ENCODE measurements at regions not wholly inside any gene's neighbourhood (a gene's known extent, or its start where the extent isn't known, plus 50 kb on each side); places are given as distances from the start of the nearest gene placed in this dataset.
"Not testable (repeated sequence)": the region's sequence is repeated elsewhere in the genome, so short reads cannot be mapped to it uniquely, and the experiment has no call there.

- DNase-seq = no peak
Measured at GRCh38 chr2:39487398-39488250, 50.5 kb upstream of the MAP4K3 start.

DNA sequence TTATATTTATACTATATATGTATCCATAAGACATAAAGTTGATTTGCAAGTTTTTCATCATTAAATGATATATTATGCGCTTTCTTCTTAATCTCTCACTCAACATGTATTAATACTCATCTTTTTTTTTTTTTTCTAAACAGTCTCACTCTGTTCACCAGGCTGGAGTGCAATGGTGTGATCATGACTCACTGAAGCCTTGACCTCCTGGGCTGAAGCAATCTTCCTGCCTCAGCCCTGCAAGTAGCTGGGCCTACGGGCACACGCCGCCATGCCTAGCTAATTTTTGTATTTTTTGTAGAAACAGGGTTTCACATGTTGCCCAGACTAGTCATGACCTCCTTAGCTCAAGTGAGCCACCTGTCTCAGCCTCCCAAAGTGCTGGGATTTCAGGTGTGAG lies 51.4 kb upstream of the MAP4K3 start:
- DNase-seq = no peak

DNA sequence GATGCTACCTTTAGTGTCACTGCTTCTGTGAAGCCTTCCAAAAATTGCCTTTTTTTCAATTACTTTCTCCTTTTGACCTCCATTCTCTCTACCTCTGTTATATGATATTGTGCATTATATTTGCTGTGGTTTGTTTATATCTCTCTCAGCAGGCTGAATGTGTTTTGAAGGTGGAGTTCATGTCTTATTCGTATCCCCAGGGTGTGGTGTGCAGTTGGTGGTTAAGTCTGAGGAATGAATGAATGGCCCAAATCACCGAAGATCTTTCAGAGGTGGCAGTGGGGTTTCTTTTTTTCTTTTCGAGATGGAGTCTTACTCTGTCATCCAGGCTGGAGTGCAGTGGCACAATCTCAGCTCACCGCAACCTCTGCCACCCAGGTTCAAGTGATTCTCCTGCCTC lies 53.5 kb upstream of the MAP4K3 start:
- DNase-seq = no peak

- no peak for DNase-seq
Measured at GRCh38 chr2:39491653-39492052, 54.6 kb upstream of the MAP4K3 start.

DNA sequence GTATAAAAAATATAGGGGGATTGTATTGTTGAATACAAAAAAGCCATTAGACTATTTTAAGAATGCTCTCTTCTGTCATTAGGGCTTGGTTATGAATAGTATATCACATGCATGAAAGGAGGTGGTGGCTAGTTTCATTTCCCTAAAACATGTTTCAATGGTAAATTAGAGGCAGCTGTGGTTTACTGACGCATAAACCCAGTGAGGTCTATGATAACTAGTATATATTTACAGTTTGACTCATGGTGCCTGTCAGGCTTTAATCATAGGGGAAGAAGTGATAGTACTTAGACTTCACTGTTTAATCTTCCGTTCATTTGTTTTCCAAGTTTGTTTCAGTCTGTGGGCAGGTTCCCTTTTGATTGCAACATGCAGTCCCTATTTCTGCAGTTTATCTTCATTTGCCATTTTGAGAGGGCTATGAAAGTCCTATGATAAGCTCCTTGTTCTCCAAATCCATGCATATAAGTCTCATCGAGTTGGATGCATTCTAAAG lies 55.1 kb upstream of the MAP4K3 start:
- DNase-seq = peak in 1 of 5 donors; percentile 83

GRCh38 chr2:39492716-39493115 lies 55.6 kb upstream of the MAP4K3 start:
- DNase-seq = no peak

DNA sequence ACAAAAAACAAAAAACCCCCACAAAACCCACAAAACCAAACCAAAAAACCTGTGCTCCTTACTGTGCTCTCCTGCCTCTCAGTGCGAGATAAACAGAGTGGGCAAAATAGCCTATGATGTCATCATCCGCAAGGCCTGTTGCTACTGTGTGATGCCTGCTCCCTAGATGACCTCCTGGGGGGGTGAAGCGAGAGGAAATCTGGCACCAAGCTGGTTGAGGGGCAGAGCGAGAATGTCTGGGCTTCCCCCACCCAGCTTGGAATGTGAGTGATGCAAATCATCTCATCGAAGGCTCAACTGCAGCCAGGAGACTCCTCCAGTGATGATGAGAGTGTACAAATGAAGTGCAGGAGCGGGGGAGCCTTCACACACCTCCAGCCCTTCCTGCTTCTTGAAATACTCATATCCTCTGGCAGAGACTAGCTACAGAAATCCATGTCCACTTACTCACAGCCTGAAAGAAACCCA lies 57.7 kb upstream of the MAP4K3 start:
- no peak for DNase-seq

GRCh38 chr2:39497082-39497801 lies 60.2 kb upstream of the MAP4K3 start:
- no peak for DNase-seq

GRCh38 chr2:39498176-39498575 lies 61.1 kb upstream of the MAP4K3 start:
- not testable (repeated sequence) for DNase-seq

- no peak for DNase-seq
Measured at GRCh38 chr2:39498786-39499185, 61.7 kb upstream of the MAP4K3 start.

DNA sequence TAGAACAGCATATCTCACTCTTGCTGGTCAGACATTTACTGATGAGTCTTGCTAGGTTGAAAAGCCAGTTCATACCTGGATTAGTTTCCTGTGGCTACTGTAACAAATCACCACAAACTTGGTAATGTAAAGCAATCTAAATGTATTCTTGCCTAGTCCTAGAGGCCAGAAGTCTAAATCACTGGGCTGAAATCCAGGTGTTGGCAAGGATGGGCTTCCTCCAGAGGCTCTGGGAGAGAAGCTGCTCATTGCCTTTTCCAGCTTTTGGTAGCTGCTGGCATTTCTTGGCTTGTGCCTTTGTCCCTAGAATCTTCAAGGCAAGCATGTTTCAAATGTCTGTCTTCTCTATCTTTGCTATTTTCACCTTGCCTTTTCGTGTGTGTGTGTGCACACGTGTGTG lies 62.3 kb upstream of the MAP4K3 start:
- no peak for DNase-seq

- DNase-seq = no peak
Measured at GRCh38 chr2:39501412-39501811, 64.3 kb upstream of the MAP4K3 start.

DNA sequence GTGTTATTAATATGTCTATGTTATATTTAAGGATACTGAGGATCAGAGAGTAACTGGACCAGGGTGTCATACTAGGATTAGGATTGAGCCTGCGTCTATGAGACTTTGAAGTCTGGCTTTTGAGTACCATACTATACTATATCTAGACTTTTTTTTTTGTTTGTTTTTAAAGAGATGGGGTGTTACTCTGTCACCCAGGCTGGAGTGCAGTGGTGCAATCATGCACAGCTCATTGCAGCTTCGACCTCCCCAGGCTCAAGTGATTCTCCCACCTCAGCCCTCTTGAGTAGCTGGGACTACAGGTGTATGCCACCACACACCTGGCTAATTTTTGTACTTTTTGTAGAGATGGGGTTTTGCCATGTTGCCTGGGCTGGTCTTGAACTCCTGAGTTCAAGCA lies 66.2 kb upstream of the MAP4K3 start:
- DNase-seq = no peak

DNA sequence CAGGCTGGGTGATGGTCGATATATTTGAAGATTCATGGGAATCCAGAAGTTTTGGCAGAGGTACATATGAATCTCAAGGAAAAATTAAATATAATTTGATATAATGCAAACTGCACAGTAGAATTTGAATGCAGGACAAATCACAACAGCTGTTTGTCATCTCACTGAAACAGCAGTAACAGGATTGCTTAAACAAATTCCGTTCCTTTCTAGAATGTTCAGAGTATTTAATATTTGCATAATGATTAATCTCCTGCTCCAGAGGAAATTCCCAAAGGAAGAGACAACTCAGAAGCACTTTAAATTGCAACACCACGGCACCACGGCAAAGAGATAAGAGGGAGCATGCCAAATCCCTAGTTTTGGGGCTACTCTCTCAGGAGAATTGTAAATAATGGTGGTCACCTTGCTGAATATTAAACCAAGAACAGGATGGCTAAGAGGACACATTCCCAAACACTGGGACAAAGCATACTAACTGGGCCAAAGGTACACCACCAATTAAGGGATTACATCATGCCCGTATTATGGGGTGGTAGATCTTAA lies 67.8 kb upstream of the MAP4K3 start:
- no peak for DNase-seq

DNA sequence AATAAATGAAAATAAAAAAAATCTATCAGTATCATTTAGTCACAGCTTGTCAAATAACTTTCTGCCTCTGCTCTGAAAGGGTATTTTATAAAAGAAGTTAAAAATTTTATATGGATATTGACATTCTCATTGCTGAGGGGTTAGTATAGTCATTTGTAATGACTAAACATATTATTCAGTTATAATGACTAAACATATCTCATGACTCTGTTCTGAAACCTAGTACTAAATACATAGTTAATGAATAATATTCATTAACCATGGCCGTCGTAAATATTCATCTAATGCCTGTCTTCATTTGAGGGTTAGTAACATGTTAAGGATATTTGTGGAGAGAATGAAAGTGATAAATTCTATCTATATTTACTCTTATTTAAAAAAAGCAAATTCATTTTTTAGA lies 69.1 kb upstream of the MAP4K3 start:
- no peak for DNase-seq

DNA sequence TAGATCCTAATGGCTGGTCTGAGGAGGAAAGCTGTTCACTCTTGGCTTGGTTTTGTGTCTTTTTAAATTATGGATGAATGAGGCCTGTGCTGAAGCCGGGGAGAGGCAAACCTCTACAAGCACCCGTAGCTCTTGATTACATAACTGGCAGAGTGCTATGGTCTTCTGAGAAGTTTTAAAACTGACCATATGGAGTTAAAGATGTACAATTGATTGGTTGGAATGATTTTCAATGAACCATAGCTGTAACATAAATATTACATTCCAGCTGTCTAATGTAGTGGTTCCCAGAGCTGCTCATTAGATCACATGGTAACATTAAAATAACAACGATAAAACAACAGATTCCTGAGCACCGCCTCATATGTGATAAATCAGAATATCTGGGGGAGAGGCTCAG lies 71.1 kb upstream of the MAP4K3 start:
- DNase-seq = no peak

DNA sequence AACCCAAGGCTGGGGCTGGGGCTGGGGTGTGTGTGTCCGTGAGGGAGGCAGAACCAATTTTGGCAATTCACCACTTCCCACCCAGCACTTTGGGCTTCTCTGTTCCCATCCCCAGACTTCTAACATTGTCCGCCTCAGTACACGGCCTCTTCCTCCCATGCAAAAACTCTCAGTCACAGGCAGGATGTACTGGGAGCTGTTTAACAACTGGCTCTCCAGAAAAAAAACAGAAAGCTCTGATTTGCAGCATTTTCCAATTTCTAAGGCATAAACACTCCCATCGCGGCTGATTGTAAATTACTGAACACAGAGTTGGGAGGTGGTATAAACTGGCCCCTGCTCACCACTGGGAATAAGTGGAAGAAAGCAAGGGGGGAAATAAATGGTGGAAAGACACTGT lies 73.1 kb upstream of the MAP4K3 start:
- DNase-seq = no peak

DNA sequence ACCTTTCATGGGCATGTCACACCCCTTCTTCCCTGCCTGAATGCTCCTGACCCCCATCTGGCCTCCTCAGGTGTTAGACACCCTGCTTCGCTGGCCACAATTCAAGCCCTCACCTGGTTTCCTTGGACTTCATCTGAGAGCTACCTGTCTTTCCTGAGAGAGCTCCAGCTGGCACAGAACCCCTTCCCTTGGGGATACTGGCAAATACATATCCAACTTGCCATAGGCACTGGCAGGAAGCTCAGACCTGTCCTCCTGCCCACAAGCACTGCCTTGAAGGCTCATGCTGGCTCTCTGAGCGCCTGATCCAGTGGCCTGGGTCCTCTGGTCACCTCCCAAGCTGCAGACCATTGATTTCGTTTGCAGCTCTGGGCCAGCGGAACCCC lies 74.1 kb upstream of the MAP4K3 start:
- DNase-seq = no peak

GRCh38 chr2:39511605-39512433 lies 74.7 kb upstream of the MAP4K3 start:
- DNase-seq = no peak

DNA sequence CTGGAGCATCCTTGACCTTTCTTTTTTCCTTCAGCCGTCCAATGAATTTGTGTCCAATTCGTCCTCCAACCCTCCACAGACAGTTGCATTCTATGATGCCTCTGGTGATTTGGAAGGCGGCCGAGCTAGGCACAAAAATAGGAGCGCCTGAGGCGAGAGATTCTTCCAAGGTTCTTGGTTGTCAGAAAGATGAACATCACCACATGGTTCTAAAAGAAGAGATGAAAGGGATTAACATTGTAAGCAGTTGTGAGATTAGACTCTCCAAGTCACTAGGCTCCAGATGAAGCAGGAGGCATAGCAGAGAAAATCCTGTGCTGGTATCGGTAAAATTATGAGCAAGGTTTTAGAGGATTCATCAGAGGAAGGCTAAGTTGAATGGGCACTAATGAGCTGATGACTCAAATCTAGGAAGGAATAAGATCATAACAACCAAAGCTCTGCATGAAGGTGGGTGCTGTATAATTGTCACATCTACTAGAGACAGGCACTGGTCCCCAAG lies 75.4 kb upstream of the MAP4K3 start:
- peak in 1 of 5 donors; percentile 23 for DNase-seq

DNA sequence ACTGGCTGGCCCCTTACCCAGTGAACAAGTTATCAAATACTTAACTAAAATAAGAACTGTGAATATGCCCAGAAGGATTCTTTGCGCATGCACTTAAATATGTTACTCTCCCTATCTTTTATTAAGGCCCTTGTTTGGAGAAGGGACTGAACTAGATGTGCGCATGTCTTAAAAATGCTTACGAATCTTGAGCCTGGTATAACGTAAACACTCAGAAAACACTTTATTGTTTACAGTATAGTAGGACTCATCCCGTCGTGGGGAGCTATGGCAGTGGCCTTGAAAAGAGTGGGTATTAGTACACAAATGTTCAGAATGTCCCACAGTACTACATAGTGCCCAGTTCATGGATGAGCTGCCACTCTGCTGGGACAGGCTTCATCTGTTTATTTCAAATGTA lies 75.9 kb upstream of the MAP4K3 start:
- no peak for DNase-seq

- DNase-seq = peak in 1 of 5 donors; percentile 61
Measured at GRCh38 chr2:39513641-39514094, 76.6 kb upstream of the MAP4K3 start.

Measured in T-helper 1 cell (primary cell).